ENCODE measurements at regions not wholly inside any gene's neighbourhood (a gene's known extent, or its start where the extent isn't known, plus 50 kb on each side); places are given as distances from the start of the nearest gene placed in this dataset.

DNA sequence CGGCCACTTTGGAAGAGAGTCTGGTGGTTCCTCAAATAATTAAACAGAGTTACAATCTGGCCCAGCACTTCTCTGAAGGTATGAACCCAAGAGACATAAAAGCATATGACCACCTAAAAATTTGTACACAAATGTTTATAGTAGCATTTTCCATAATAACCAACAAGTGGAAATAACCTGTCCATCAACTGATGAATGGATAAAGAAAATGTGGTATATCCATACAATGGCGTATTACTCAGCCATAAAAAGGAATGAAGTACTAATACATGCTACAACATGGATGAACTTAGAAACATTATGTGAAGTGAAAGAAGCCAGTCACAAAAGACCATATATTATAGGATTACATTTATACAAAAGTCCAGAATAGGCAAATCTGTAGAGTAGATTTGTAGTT, 76.0 kb upstream of the RGPD5 start:
- TF ChIP-seq POLR2A (IDR thresholded peaks at IDR 0.05), result no peak
- TF ChIP-seq CTCF (IDR thresholded peaks at IDR 0.05), result no peak
